ENCODE measurements at regions not wholly inside any gene's neighbourhood (a gene's known extent, or its start where the extent isn't known, plus 50 kb on each side); places are given as distances from the start of the nearest gene placed in this dataset.
A peak's percentile ranks its signal among the peaks of the same experiment; 100 is the strongest.
"Not testable (repeated sequence)": the region's sequence is repeated elsewhere in the genome, so short reads cannot be mapped to it uniquely, and the experiment has no call there.

- TF ChIP-seq CTCF (conservative IDR thresholded peaks at IDR 0.05; ENCODE audit: control insufficient read depth, insufficient read depth, low read depth, low read length), result no peak
- no peak overlapping the region for H3K4me3 ChIP-seq (ENCODE audit: control insufficient read depth, low read depth, low read length)
- DNase-seq (ENCODE audit: low read depth), result no peak
Measured at GRCh38 chr10:23630376-23630775, 191.5 kb downstream of the OTUD1 start.

GRCh38 chr10:23630885-23631284, 192.0 kb downstream of the OTUD1 start:
- H3K4me3 ChIP-seq (ENCODE audit: control insufficient read depth, low read depth, low read length), result no peak overlapping the region
- TF ChIP-seq CTCF (conservative IDR thresholded peaks at IDR 0.05; ENCODE audit: control insufficient read depth, insufficient read depth, low read depth, low read length), result no peak
- DNase-seq (ENCODE audit: low read depth), result no peak

- peak; percentile 59 for DNase-seq (ENCODE audit: low read depth)
- TF ChIP-seq CTCF (conservative IDR thresholded peaks at IDR 0.05; ENCODE audit: control insufficient read depth, insufficient read depth, low read depth, low read length), result no peak
- no peak overlapping the region for H3K4me3 ChIP-seq (ENCODE audit: control insufficient read depth, low read depth, low read length)
Measured at GRCh38 chr10:23643111-23643780, 204.4 kb downstream of the OTUD1 start.

- no peak for DNase-seq (ENCODE audit: low read depth)
- TF ChIP-seq CTCF (conservative IDR thresholded peaks at IDR 0.05; ENCODE audit: control insufficient read depth, insufficient read depth, low read depth, low read length), result no peak
- no peak overlapping the region for H3K4me3 ChIP-seq (ENCODE audit: control insufficient read depth, low read depth, low read length)
Measured at GRCh38 chr10:23648618-23649017, 209.7 kb downstream of the OTUD1 start.

GRCh38 chr10:23656735-23657134, 217.9 kb downstream of the OTUD1 start:
- H3K4me3 ChIP-seq (ENCODE audit: control insufficient read depth, low read depth, low read length), result no peak overlapping the region
- peak; percentile 53 for TF ChIP-seq CTCF (conservative IDR thresholded peaks at IDR 0.05; ENCODE audit: control insufficient read depth, insufficient read depth, low read depth, low read length)
- DNase-seq (ENCODE audit: low read depth), result peak; percentile 30

GRCh38 chr10:23657677-23658076, 218.8 kb downstream of the OTUD1 start:
- DNase-seq (ENCODE audit: low read depth), result no peak
- H3K4me3 ChIP-seq (ENCODE audit: control insufficient read depth, low read depth, low read length), result no peak overlapping the region
- no peak for TF ChIP-seq CTCF (conservative IDR thresholded peaks at IDR 0.05; ENCODE audit: control insufficient read depth, insufficient read depth, low read depth, low read length)

- H3K4me3 ChIP-seq (ENCODE audit: control insufficient read depth, low read depth, low read length); DNase-seq (ENCODE audit: low read depth): not testable (repeated sequence)
Measured at GRCh38 chr10:23671866-23672265, 233.0 kb downstream of the OTUD1 start.

Data from fibroblast of mammary gland (primary cell).